Stimulated activated naive CD4-positive, alpha-beta T cell (primary cell): ENCODE measurements at regions not wholly inside any gene's neighbourhood (a gene's known extent, or its start where the extent isn't known, plus 50 kb on each side); places are given as distances from the start of the nearest gene placed in this dataset.
"Not testable (repeated sequence)": the region's sequence is repeated elsewhere in the genome, so short reads cannot be mapped to it uniquely, and the experiment has no call there.

Experiments used
- DNase-seq, 6 experiments: peaks; one replicate each; lab custom pipeline; 2025; lab: John Stamatoyannopoulos, UW

- no peak for DNase-seq
These were observed 115.2 kb upstream of the MDFIC start for GRCh38 chr7:114806590-114807162.

- DNase-seq: no peak
These were observed 109.3 kb upstream of the MDFIC start for GRCh38 chr7:114812570-114812969.

DNA sequence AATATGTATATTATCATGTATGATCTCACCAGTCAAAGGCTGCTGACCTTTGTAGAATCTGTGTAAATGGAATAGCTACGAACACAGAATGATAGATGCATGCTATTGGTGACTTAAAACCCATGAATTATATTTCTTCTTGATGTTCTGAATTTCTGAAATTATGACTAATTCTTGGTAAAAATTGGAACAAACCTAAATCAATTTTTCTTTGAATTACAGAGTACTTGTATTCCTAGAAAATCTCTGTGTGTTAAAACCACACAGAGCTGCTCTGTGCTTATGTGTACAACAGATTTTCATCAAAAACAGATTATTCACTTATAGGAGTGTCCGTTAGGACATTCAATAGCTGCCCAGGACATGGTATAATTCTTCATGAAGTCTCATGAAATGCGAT, 108.3 kb upstream of the MDFIC start:
- DNase-seq: no peak

- DNase-seq: not testable (repeated sequence)
These were observed 104.9 kb upstream of the MDFIC start for GRCh38 chr7:114817036-114817435.

DNA sequence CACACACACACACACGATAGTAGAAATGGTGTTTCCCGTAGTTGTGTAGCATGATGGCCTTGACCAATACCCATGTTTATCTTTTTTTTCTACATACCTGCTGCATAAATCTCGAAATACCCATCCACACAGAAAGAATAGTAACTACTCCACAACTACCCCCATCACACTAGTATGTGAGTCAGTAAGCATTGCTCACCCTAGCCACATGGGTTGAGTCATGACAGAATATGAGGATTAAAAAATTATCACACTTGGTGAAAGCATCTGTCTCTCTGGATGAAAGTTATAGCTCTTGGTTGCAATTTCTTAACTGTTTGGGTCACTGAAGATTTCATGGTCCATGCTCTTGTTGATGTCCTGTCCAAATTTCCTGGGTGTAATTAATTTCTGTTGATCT, 103.4 kb upstream of the MDFIC start:
- DNase-seq: no peak

- DNase-seq: no peak
These were observed 102.1 kb upstream of the MDFIC start for GRCh38 chr7:114819616-114820362.

DNA sequence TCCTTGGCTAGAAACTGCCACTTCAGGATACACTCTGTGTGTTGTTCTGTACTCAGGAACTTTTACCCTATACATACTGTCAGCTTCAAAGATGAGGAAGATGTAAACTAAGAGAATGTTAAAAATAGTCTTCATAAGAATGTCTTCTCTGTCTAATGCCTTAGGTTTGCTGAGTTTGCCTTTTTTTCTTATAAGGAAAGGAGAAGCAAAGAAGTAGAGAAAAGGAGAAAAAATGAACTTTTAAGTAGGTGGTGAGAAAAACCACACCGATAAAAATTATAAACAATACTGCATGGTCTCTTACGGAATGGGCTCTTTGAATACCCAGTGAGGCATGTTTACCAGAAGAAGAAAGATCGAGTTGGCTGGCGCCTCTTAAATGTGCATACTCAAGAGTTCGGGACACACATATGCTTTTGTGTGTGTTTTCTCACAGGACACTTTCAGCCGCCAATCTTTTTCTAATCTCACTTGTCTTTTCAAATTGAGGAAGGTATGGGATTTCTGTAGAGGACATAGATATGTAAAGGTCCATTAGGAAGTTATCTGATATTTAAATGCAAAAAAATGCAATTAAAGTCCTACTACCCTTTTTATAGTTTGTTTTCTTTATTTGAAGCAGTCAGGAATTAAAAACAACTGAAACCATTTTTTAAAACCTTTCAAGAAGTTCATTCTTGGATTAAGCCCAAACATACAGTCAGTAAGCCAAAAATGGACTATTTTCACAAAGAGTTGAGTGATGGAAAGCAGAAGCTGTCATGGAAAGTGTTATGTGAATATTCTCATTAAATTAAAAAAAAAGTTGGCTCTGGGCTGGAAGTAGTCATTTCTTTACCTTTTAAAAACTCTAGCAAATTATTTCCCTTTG, 100.6 kb upstream of the MDFIC start:
- no peak for DNase-seq

- DNase-seq: no peak
These were observed 99.8 kb upstream of the MDFIC start for GRCh38 chr7:114822131-114822530.

- DNase-seq: no peak
These were observed 99.0 kb upstream of the MDFIC start for GRCh38 chr7:114822844-114823243.

- no peak for DNase-seq
These were observed 98.6 kb upstream of the MDFIC start for GRCh38 chr7:114823290-114823689.

DNA sequence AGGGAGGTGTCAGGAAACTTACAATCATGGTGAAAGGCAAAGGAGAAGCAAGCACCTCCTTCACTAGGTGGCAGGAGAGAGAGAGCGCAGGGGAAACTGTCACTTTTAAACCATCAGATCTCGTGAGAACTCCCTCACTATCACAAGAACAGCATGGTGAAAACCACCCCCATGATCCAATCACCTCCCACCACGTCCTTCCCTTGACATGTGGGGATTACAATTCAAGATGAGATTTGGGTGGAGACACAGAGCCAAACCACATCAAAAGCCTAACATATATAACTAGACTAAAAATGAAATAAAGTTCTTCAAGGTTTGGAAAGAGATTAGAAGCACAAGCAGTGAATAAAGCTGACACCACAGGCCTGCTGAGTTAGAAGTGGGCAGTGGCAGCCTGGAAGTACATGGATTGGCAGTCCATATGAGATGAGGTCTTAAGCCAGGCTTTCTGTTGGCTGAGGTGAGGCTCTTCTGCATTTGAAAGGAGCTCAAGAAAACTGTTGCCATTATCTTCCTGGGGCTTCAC, 96.4 kb upstream of the MDFIC start:
- DNase-seq: no peak

DNA sequence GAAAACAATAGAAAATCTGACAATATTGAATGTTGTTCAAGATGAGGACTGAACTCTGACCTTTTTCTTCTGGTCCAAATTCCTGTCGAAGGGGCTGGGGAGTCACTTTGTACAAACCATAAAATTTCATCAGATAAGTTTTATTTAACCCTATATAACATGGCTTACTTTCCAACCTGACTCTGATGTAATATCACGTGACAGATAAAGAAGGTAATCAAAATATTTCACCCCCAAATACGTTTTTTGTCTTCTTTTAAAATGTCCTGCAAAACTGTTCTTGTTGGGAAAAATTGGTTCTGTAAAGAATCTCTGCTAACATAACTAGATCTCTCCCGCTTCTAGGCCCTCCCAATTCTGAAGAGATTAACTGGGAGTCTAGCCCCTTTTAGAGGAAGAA, 90.9 kb upstream of the MDFIC start:
- DNase-seq: no peak

- DNase-seq: no peak
These were observed 88.8 kb upstream of the MDFIC start for GRCh38 chr7:114832906-114833595.

- DNase-seq: no peak
These were observed 86.6 kb upstream of the MDFIC start for GRCh38 chr7:114835303-114835702.

DNA sequence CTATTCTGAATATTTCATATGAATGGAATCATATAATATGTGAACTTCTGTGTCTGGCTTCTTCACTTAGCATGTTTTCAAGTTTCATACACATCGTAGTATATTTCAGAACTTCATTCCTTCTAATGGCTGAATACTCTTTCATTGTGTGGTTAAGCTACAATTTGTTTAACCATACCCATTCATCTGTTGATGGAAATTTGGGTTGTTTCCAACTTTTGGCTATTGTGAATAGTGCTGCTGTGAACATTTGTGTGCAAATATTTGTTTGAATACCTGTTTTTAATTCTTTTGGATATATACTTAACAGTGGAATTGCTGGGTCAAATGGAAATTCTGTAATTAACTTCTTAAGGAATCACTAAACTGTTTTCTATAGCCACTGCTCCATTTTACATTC, 86.0 kb upstream of the MDFIC start:
- no peak for DNase-seq

GRCh38 chr7:114842551-114843065, 79.3 kb upstream of the MDFIC start:
- DNase-seq: no peak

- DNase-seq: no peak
These were observed 78.8 kb upstream of the MDFIC start for GRCh38 chr7:114843102-114843501.

DNA sequence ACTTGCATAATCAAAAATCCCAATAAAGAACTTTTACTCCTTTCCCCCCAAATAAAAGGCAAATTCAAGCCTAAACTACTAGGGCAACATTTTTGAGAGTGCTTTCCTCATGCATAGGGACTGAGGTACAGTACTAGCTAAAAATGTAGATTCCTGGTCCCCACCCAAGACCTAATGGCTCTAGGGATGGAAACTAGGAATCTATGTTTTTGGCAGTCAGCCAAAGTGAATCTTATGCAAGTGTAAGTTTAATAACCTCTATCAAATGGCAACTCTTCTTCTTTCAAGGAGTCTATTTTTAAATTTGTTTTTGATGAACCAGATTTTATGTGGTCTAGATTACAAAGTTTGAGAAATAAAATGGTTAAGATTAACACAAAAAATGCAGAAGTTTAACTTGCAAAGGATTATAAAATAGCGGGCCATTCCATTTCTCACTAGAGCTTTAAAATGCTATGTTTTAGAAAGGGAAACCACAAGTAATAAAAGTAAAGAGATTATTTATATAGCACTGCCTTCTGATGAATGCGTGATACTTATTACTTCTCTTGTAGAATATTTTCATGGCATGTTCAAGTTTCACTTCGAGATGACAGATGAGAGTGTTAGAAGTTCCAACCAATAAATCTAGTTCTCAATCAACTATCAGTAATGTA, 70.4 kb upstream of the MDFIC start:
- DNase-seq: no peak

DNA sequence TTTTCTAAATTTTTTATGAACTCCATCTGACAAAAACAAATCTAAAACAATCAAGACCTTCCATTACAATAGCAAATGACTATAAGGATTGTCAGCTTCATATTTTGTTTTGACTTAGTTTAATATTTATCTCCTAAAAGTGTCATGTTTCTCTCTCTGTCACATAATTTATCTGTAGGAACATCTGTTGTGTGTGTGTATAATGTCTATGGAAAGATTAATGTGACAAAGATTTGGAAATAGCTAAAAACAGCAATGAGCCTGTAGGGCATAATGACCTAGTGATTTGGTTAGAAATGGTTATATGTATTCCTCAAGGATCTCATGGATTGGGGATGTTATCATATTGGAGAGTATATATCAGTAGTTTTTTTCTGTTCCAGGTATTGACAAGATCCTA, 69.6 kb upstream of the MDFIC start:
- DNase-seq: no peak

GRCh38 chr7:114853189-114853588, 68.7 kb upstream of the MDFIC start:
- DNase-seq: no peak

DNA sequence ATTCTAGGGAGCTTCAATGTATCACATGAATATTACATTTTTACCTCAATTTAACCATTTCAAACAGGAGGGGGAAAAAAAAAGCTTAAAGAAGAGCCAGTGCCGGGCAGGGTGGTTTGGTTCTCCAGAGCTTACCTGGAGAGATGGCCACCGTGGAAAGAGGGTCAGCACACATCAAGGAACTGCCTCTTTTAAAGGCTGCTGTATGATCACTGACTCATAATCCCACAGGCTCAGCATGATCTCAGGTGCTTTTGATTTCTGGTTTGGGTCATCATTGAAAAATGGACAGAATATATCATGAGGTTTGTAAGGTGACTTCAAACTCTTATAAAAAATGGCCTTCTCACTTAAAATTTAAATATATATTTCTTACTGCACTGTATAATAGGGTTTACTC, 67.5 kb upstream of the MDFIC start:
- DNase-seq: no peak
